ENCODE measurements at regions not wholly inside any gene's neighbourhood (a gene's known extent, or its start where the extent isn't known, plus 50 kb on each side); places are given as distances from the start of the nearest gene placed in this dataset.

DNA sequence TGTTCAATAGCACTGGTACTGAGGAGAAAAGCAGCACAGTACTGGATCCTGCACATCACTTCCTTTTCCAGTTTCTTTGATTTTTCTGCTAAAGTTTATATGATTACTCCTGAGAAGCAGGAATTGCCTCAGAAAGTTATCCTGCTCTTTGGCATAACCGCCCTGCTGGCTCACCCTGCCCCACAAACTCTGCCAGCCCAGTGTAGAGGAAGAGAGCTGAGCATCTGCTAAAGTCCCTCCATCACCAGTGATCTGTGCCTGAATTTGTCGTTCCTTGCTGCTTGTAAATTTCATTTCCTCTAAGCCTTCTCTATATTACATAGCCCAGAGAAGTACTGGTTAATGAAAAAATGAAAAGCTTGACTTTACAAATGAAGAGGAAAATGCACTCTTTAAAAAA lies 87.0 kb upstream of the C1orf21 start:
- Mint-ChIP-seq H3K4me3 (no peak overlapping the region), H3K4me1 (no peaks in the 10 kb centered on the region), H3K27ac (no peak overlapping the region), H3K9me3 (ENCODE audit: insufficient read depth) (peaks cover 6% of the 10 kb centered on the region), H3K27me3 (peaks cover 7% of the 10 kb centered on the region)
- TF ChIP-seq, protein P1, sequence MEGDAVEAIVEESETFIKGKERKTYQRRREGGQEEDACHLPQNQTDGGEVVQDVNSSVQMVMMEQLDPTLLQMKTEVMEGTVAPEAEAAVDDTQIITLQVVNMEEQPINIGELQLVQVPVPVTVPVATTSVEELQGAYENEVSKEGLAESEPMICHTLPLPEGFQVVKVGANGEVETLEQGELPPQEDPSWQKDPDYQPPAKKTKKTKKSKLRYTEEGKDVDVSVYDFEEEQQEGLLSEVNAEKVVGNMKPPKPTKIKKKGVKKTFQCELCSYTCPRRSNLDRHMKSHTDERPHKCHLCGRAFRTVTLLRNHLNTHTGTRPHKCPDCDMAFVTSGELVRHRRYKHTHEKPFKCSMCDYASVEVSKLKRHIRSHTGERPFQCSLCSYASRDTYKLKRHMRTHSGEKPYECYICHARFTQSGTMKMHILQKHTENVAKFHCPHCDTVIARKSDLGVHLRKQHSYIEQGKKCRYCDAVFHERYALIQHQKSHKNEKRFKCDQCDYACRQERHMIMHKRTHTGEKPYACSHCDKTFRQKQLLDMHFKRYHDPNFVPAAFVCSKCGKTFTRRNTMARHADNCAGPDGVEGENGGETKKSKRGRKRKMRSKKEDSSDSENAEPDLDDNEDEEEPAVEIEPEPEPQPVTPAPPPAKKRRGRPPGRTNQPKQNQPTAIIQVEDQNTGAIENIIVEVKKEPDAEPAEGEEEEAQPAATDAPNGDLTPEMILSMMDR (IDR thresholded peaks at IDR 0.05) = no peak
- no peak for TF ChIP-seq EZH2 (IDR thresholded peaks at IDR 0.05; ENCODE audit: borderline replicate concordance, insufficient read depth, low read depth, low read length, poor library complexity, severe bottlenecking)
- POLR2A ChIA-PET = no interaction called here
- Histone ChIP-seq H3K4me1 (ENCODE audit: control insufficient read depth in 2 of 2, insufficient read depth in 2 of 2, low read length in 2 of 2) (no peaks in the 10 kb centered on the region), H3K36me3 (replicated peaks in 1 of 2; ENCODE audit: control extremely low read depth in 1 of 2, control insufficient read depth in 1 of 2, extremely low read depth in 1 of 2, insufficient read depth in 2 of 2, low read length in 1 of 2) (no peaks in the 10 kb centered on the region), H4K20me1 (ENCODE audit: control insufficient read depth, insufficient read depth, low read length, poor library complexity, severe bottlenecking) (no peaks in the 10 kb centered on the region), H3K27ac (ENCODE audit: low read length in 2 of 2) (no peak overlapping the region), H3K79me2 (ENCODE audit: control insufficient read depth, insufficient read depth, low read length) (no peaks in the 10 kb centered on the region), H2AFZ (ENCODE audit: insufficient read depth, low read depth, low read length, poor library complexity, severe bottlenecking) (no peak overlapping the region), H3K9me3 (ENCODE audit: control extremely low read depth in 1 of 3, control insufficient read depth in 2 of 3, insufficient read depth in 1 of 3, low read length in 2 of 3) (peaks cover 0 to 2% (median 1%) of the 10 kb centered on the region in 3 donors), H3K27me3 (replicated peaks in 1 of 4; ENCODE audit: control extremely low read depth in 1 of 4, control insufficient read depth in 3 of 4, insufficient read depth in 4 of 4, low read length in 3 of 4) (no peaks in the 10 kb centered on the region), H3K4me3 (ENCODE audit: control extremely low read depth in 1 of 5, extremely low read depth in 1 of 5, insufficient read depth in 1 of 5, low read depth in 2 of 5, low read length in 4 of 5) (no peak overlapping the region), H3K4me2 (replicated peaks; ENCODE audit: low read depth, low read length, poor library complexity, severe bottlenecking) (no peak overlapping the region), H3K9ac (ENCODE audit: low read length) (no peak overlapping the region)
- DNase-seq (no peak), ATAC-seq (ENCODE audit: low read depth) (no peak)
- CTCF ChIA-PET = no interaction called here
- WGBS (ENCODE audit: insufficient coverage) = 100% methylated on average over 1 of the region's 2 CpGs
- intact Hi-C loops (cut with micrococcal nuclease) = no loop called here

DNA sequence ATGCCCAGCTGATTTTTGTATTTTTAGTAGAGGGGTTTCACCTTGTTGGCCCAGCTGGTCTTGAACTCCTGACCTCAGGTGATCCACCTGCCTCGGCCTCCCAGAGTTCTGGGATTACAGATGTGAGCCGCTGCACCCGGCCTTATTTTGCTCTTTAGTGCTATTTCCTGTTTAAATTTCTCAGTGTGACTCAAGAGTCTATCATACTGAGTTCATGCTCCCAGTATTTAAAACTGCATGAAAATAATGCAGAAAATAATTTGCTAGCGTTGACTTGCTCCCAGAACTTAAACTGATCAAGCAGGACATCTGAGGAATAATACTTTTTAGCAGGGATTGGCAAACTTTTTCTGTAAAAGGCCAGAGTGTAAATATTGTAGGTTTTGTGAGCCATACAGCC lies 86.4 kb upstream of the C1orf21 start:
- peaks cover 0 to 2% (median 1%) of the 10 kb centered on the region in 3 donors for H3K9me3 ChIP-seq (ENCODE audit: control extremely low read depth in 1 of 3, control insufficient read depth in 2 of 3, insufficient read depth in 1 of 3, low read length in 2 of 3)
- H3K36me3 ChIP-seq (replicated peaks in 1 of 2; ENCODE audit: control extremely low read depth in 1 of 2, control insufficient read depth in 1 of 2, extremely low read depth in 1 of 2, insufficient read depth in 2 of 2, low read length in 1 of 2) = no peaks in the 10 kb centered on the region
- H3K4me3 ChIP-seq (ENCODE audit: control extremely low read depth in 1 of 5, extremely low read depth in 1 of 5, insufficient read depth in 1 of 5, low read depth in 2 of 5, low read length in 4 of 5) = no peak overlapping the region
- H3K9me3 Mint-ChIP-seq (ENCODE audit: insufficient read depth) = peaks cover 6% of the 10 kb centered on the region
- no peaks in the 10 kb centered on the region for H3K4me1 ChIP-seq (ENCODE audit: control insufficient read depth in 2 of 2, insufficient read depth in 2 of 2, low read length in 2 of 2)
- TF ChIP-seq, protein P1 (IDR thresholded peaks at IDR 0.05) = no peak
- no peak for TF ChIP-seq EZH2 (IDR thresholded peaks at IDR 0.05; ENCODE audit: borderline replicate concordance, insufficient read depth, low read depth, low read length, poor library complexity, severe bottlenecking)
- no peak overlapping the region for H2AFZ ChIP-seq (ENCODE audit: insufficient read depth, low read depth, low read length, poor library complexity, severe bottlenecking)
- H3K9ac ChIP-seq (ENCODE audit: low read length) = no peak overlapping the region
- H3K4me3 Mint-ChIP-seq = no peak overlapping the region
- no peak overlapping the region for H3K27ac Mint-ChIP-seq
- no peaks in the 10 kb centered on the region for H3K79me2 ChIP-seq (ENCODE audit: control insufficient read depth, insufficient read depth, low read length)
- H3K27ac ChIP-seq (ENCODE audit: low read length in 2 of 2) = no peak overlapping the region
- POLR2A ChIA-PET = no interaction called here
- 62% methylated on average over 3 of the region's 4 CpGs for WGBS (ENCODE audit: insufficient coverage)
- H3K27me3 ChIP-seq (replicated peaks in 1 of 4; ENCODE audit: control extremely low read depth in 1 of 4, control insufficient read depth in 3 of 4, insufficient read depth in 4 of 4, low read length in 3 of 4) = no peaks in the 10 kb centered on the region
- no peaks in the 10 kb centered on the region for H3K4me1 Mint-ChIP-seq
- peaks cover 7% of the 10 kb centered on the region for H3K27me3 Mint-ChIP-seq
- H3K4me2 ChIP-seq (replicated peaks; ENCODE audit: low read depth, low read length, poor library complexity, severe bottlenecking) = no peak overlapping the region
- ATAC-seq (ENCODE audit: low read depth) (no peak), DNase-seq (no peak)
- CTCF ChIA-PET = no interaction called here
- intact Hi-C loops (cut with micrococcal nuclease) = no loop called here
- no peaks in the 10 kb centered on the region for H4K20me1 ChIP-seq (ENCODE audit: control insufficient read depth, insufficient read depth, low read length, poor library complexity, severe bottlenecking)
